ENCODE measurements at regions not wholly inside any gene's neighbourhood (a gene's known extent, or its start where the extent isn't known, plus 50 kb on each side); places are given as distances from the start of the nearest gene placed in this dataset.

DNA sequence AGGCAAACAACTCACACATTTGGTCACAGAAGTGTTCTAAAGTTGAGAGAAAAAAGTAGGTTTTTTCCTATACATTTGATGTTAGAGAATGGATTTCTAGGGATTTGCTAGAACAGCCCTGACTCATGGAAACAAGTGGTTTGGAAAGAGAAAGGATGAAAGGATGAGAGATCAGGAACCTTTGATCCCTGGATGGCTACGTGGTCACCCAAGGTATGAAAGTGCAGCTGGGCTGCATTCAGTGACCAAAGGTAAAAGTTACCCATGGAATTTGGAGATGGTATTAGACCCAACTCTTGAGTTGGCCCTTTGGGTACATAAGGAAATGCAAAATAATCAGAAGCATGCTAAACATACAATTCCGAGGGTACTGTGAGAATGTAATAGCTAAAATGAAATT, 61.3 kb upstream of the SPIN1 start:
- no peak for DNase-seq (ENCODE audit: insufficient read length)
- TF ChIP-seq TAF1 (IDR thresholded peaks at IDR 0.05; ENCODE audit: borderline replicate concordance, low read depth, low read length) (no peak), POLR2AphosphoS5 (IDR thresholded peaks at IDR 0.05; ENCODE audit: low read depth, low read length) (no peak), POLR2A (IDR thresholded peaks at IDR 0.05; ENCODE audit: low read depth, low read length) (no peak)
- FAIRE-seq = no peak

DNA sequence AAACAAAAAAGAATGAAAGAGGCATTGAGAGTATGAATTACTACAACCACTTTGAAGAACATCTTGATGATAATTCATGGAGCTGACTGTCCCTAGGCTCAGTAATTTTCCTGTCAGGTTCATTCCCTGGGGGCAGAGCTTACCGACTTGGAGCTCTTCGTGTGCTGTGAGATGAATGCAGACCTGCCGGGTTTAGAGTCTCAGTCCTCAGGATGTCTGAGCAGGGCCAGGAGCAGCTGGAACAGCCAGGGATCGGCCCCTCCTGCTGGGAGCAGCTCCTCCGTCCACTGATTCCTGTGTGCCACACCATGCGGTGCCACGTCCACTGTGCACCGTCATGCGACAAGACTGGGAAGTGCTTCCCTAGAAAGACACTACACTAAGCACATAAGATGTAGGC, 62.2 kb upstream of the SPIN1 start:
- no peak for DNase-seq (ENCODE audit: insufficient read length)
- no peak for TF ChIP-seq POLR2AphosphoS5 (IDR thresholded peaks at IDR 0.05; ENCODE audit: low read depth, low read length)
- TF ChIP-seq TAF1 (IDR thresholded peaks at IDR 0.05; ENCODE audit: borderline replicate concordance, low read depth, low read length) = no peak
- TF ChIP-seq POLR2A (IDR thresholded peaks at IDR 0.05; ENCODE audit: low read depth, low read length) = no peak
- FAIRE-seq = no peak

DNA sequence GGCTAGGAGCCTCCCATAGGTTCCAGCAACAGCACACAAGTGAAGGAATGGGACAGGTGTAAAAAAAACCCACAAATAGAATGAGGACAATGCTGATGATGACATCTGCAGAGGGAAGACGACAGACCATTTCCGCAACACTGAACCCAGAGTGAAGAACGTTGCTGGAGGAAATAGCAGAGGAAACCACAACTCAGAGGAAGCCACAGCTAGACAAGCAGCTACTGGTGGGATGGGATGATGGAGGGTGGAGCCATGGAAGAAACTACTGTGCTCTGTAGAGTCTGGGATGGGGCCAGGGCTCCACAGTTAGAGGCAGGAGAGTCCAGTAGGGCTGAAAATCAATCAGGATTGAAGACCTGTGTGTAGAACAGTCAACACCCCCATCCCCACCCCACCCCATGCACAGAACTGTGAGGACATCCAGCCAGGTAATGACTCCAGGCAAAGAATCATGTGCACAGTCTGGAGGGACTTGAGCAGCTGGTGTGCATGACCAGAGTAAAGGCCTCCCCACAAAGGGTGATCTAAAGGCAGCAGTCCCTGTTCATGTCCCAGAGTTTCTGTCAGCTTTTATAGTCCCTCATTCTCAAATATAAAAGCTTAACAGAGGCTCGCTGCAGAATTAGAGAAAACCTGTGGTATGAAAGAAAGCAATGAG, 65.2 kb upstream of the SPIN1 start:
- TF ChIP-seq POLR2AphosphoS5 (IDR thresholded peaks at IDR 0.05; ENCODE audit: low read depth, low read length) = no peak
- no peak for FAIRE-seq
- DNase-seq (ENCODE audit: insufficient read length) = no peak

DNA sequence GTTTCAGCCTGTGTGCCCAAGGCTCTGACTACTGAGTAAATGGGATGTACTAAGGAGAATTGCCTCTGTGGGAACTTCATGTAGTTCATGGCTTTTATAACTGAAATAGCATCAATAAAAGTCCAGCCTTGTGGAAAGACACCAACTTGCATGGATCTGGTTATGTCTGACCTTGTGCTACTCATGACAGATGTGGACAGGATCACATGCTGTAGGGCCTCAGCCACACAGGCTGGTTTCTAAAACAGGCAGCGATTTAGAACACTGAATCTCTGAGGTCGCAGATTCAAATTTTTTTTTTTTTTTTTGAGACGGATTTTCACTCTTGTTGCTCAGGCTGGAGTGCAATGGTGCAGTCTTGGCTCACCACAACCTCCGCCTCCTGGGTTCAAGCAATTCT, 66.5 kb upstream of the SPIN1 start:
- TF ChIP-seq POLR2AphosphoS5 (IDR thresholded peaks at IDR 0.05; ENCODE audit: low read depth, low read length) (no peak), TAF1 (IDR thresholded peaks at IDR 0.05; ENCODE audit: borderline replicate concordance, low read depth, low read length) (no peak), POLR2A (IDR thresholded peaks at IDR 0.05; ENCODE audit: low read depth, low read length) (no peak)
- DNase-seq (ENCODE audit: insufficient read length) = no peak
- no peak for FAIRE-seq

DNA sequence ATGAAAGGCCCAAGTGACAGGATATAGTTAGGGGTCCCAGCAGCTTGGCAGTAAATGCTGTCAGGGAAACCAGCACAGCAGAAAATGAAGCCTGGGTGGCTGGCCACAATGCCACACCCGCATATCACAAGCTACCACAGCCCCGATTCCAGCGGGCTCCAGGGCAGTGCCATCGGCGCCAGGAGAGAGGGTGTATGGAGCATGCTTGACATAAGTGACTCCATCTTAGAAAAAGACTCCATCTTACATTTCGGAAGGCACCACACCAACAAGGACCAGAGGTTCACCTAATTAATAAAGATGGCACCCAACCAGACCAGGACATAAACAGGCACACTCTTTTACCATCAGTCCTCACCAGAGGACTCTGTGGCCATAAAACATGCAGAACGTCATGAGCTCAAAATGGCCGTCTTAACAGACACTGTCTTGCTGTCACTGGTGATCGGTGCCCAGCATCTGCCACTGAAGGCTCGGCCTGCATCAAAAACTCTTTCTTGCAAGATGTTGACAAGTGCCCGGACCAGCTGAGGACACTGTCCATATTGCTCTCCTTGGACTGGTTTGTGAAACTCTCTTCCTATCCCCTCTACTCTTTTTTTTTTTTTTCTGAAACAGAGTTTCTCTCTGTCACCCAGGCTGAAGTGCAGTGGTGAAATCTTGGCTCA, 67.4 kb upstream of the SPIN1 start:
- TF ChIP-seq TAF1 (IDR thresholded peaks at IDR 0.05; ENCODE audit: borderline replicate concordance, low read depth, low read length) (no peak), POLR2A (IDR thresholded peaks at IDR 0.05; ENCODE audit: low read depth, low read length) (no peak), POLR2AphosphoS5 (IDR thresholded peaks at IDR 0.05; ENCODE audit: low read depth, low read length) (no peak)
- no peak for FAIRE-seq
- no peak for DNase-seq (ENCODE audit: insufficient read length)

DNA sequence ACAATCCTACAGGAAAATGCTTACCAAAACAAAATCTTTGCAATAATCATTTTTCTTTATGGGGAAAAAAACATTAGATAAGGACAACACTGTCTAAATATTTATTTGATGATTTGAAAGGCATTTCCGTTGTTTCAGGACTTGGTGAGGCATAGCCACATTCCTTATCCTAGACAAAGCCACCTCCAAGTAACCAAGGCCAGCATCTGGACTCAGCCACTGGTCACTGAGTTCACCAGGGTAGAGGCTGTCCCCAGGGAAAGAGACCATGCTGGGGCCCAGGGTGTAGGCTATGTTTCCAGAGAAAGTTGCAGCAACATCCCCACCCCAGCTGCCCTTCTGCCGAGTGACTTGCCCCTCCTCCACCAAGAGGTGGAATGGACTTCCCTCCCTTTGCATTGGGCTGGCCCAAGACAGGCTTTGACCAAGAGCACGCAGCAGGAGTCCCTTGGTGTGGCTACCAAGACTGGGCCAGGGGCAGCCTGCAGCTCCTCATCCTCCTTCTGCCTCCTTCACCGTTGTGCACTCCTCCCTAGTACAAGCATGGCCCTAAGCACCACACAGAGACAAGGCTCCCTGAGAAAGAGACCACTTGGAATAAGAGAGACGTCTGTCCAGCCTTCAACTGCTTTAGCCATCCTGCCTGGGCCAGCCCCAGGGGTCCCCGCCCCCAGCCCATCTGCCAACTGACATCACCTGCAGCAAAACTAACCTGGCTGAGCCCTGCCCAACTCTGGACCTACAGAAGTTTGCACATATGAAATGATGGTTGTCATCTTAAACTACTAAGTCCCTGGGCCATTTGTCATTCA, 68.1 kb upstream of the SPIN1 start:
- FAIRE-seq = no peak
- no peak for TF ChIP-seq POLR2A (IDR thresholded peaks at IDR 0.05; ENCODE audit: low read depth, low read length)
- no peak for DNase-seq (ENCODE audit: insufficient read length)

DNA sequence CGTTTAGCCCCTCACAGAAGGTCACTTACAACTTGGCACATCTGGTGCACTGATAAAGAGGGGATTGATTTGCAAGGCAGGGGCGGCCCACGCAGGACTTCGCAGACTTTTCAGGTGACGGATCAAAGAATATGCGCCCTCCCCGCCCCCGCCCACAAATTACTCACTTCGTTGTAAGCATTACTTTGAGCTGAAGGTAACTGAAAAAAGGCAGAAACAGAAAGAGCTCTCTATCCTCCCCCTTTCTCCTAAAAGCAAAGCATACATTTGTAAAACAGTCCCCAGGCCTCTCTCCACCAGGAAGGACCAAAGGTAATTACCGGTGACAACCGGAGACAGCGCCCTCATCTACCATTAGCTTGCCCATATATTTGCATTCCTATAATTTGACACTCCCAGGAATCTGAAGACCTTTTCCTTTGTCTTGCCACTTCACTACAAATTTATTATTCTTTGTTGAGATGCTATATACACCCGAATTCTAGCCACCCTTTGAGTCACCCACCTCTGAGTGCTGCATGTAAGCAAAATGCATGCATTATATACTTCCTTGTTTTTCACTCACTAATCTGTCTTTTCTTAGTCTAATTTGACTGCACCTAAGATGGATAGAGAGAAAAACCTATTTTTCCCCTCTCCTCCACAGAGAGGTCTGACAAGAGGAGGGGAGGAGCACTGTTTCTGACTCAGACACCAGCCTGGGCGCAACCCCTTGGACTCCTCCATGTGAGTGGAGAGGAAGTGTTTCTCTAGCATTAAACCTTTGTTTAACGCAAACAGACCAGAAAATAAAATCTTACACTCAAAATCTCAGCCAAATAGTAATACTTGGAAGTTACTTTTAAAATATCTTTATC, 74.7 kb upstream of the SPIN1 start:
- TF ChIP-seq TAF1 (IDR thresholded peaks at IDR 0.05; ENCODE audit: borderline replicate concordance, low read depth, low read length) (no peak), POLR2AphosphoS5 (IDR thresholded peaks at IDR 0.05; ENCODE audit: low read depth, low read length) (no peak), POLR2A (IDR thresholded peaks at IDR 0.05; ENCODE audit: low read depth, low read length) (no peak)
- no peak for FAIRE-seq
- no peak for DNase-seq (ENCODE audit: insufficient read length)

DNA sequence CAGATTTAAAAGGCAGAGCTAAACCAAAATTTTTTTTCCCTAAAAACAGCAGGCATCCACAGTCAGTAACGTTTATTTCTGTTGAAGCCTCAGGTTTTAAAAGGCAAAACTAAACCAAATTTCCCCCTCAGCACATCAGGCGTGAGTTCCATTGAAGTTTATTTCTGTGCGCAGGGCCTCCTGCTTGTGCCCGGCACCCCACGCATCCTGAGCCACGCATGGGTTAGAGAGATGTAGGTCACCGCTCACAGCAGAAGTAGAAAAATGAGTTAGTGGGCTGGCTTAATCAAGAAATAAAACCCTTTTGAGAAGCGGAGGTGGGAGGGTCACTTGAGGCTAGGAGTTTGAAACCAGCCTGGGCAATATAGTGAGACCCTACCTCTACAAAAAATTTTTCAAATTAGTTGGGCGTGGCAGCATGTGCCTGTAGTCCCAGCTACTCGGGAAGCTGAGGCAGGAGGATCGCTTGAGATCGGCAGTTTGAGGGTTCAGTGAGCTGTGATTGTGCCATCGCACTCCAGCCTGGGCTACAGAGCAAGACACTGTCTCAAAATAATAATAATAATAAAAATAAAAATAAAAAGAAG, 75.6 kb upstream of the SPIN1 start:
- no peak for TF ChIP-seq TAF1 (IDR thresholded peaks at IDR 0.05; ENCODE audit: borderline replicate concordance, low read depth, low read length)
- FAIRE-seq = no peak

DNA sequence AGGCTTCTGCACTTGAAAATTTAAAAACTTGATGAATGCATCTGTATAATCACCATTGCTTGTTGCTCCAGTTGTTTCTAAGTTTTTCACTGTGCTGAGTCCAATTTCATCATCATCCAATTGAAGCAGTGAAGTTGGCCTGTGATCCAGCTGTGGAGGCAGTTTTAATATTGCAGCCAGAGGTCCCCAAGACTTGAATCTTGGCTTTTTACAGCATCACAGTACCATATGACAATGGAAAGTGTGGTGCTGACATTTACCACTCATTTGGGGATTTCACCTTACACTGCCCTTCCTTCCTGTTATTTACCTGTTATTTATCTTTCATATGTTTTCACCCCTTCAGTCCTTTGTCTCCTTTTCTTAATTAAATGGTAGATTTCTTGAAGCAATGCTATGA, 76.2 kb upstream of the SPIN1 start:
- no peak for TF ChIP-seq POLR2AphosphoS5 (IDR thresholded peaks at IDR 0.05; ENCODE audit: low read depth, low read length)
- TF ChIP-seq POLR2A (IDR thresholded peaks at IDR 0.05; ENCODE audit: low read depth, low read length) = no peak
- TF ChIP-seq TAF1 (IDR thresholded peaks at IDR 0.05; ENCODE audit: borderline replicate concordance, low read depth, low read length) = no peak
- FAIRE-seq (no peak), DNase-seq (ENCODE audit: insufficient read length) (no peak)

More for the DNA sequence above, 75.6 kb upstream of the SPIN1 start:
- no peak for DNase-seq (ENCODE audit: insufficient read length)

DNA sequence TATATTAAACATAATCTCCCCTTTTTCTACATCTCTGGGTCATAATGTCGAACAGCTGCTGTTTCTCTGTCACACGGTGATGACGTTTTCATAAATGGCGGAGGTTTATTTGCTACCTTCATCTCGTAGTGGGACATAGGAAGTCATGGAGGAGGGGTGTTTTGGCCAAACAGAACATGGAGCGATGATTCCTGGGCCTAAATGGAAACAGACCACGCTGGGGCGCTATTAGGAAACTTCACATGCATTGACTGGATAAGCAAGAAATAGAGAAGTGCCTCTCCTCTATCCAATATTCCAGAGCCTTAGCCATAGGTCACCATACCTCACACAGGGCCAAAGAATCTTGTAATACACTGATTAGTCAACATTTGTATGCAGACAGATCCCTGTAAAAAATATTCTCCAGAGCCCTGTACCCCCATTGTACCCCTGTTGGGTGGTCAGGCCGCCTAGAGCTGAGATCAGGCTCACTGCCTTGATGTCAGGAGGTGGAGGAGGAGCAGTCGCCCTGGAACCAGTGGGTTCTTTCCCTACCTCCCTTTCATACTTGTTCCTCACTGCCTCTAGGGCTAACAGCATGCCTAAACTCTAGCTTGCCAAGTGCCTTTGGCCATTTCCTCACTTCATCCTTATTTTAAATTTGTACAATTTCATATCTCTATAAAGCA, 77.8 kb upstream of the SPIN1 start:
- TF ChIP-seq POLR2A (IDR thresholded peaks at IDR 0.05; ENCODE audit: low read depth, low read length) (no peak), TAF1 (IDR thresholded peaks at IDR 0.05; ENCODE audit: borderline replicate concordance, low read depth, low read length) (no peak), POLR2AphosphoS5 (IDR thresholded peaks at IDR 0.05; ENCODE audit: low read depth, low read length) (no peak)
- DNase-seq (ENCODE audit: insufficient read length) = no peak
- no peak for FAIRE-seq

All from GM12892 (cell line).